Left hindlimb (tissue), 1 donor: ENCODE measurements at regions not wholly inside any gene's neighbourhood (a gene's known extent, or its start where the extent isn't known, plus 50 kb on each side); places are given as distances from the start of the nearest gene placed in this dataset.
"Not testable (repeated sequence)": the region's sequence is repeated elsewhere in the genome, so short reads cannot be mapped to it uniquely, and the experiment has no call there.

Source experiments
- DNase-seq: peaks from one replicate; pipeline ENCODE4 v3.0.0-alpha.2; 2018

DNA sequence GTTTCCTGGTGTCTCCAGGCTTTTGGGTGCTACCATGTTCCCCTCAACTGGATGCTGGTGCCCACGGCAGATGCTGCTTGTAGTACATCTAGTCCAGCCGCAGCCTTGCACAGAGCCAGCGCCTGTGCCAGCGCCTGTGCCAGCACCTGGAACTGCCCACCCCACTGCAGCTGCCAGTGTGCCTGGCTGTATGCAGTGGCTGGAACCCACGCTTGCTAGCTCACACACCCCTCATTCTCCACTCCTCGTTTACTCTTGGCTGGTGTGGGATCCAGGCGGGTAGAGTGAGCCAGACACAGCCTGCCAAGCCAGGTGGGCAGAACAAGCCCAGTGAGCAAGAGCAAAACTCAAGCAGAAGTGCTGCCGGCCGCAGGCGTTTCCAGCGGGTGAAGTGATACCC, 428.6 kb downstream of the SLITRK1 start:
- no peak for DNase-seq

DNA sequence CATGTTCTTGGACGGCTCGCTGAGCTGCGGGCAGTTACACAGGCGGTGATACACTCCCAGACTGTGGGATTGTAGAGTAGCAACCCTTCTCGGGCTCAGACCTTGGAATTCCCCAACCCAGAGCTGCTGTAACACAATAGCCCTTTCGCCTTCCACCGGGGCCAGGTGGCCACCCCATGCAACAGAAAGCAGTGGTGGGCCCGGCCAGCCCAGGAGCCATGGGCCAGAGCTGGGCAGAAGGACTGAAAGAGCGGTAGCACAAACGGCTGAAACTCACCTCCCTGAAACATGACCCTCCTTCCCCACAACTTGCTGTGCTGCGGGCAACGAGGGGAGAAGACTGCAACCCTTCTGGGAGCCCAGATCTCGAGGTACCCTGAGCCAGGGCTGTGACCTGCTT, 429.0 kb downstream of the SLITRK1 start:
- DNase-seq: no peak

DNA sequence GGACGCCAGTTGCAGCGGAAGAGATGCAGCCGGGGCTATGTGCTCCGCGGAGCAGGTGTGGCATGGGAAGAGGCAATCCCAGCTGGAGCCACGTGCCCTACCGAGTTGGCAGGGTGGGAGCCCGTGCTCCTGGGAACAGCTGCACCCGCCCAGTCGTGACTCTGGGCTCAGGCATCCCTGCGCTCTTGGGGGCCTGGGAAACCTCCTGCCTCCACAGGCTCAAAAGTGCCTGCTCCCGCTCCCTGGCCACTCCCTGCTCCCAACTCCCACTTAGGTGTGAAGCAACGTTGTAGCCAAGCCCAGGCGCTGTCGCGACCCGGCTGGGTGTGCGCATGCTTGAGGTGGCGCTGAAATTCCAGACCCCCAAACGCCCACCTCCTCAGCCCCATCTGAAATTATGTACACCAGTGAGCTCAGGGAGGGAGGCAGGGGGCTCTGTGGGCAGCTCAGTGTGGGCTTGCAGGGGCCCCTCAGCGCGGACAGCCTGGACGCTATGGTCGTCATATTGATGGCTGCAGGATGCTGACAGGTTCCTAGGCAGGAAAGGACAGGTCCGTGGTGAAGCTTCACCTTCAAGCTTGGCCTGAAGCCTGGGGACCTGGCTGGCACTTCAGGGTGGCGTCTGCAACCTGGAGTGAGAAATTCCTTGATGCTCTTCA, 429.9 kb downstream of the SLITRK1 start:
- DNase-seq: no peak

DNA sequence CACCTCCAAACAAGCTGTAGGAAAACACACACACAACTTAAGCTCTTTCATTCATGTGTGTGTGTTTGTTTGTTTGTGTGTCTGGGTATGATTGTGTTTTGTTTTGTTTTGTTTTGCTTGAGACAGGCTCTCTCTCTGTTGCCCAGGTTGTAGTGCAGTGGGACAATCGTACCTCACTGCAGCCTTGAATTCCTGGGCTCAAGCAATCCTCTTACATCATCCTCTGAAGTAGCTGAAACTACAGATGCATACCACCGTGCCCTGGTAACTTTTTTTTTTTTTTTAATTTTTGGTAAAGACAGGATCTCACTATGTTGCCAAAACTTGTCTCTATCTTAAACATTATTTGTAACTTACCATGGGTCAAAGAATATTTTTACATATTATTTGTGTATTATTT, 431.7 kb downstream of the SLITRK1 start:
- DNase-seq: no peak

DNA sequence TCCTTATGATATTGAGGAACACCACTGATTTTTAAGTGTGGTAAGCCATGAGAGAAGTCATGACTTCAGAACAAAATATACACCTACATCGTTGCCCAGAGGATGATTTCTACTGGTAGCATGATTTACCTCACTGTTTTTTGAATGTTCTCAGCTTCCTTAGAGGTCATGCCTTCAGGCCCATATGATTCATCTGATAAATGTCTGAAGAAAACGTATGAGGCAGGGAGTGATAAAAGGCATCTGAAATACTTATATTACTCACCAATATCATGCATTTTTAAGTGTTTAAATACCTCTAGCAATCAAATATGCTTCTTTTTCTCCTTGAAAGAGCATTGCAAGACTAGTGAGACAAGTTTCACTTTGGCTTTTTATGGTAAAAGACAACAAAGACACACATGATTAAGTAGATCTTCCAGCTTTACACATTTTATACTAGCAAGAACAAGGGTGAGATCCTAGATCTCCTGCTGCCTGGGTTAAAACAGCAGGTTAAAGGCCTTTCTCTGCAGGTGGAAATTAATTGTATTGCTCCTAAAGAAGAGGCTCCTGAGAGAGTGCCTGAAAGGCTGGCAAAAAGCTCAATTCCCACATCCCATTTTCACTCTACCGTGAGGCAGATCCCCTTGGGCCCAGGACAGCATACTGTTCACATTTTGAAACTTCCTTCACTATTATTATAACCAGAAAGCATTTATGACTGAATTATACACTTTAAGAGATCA, 432.4 kb downstream of the SLITRK1 start:
- no peak for DNase-seq

DNA sequence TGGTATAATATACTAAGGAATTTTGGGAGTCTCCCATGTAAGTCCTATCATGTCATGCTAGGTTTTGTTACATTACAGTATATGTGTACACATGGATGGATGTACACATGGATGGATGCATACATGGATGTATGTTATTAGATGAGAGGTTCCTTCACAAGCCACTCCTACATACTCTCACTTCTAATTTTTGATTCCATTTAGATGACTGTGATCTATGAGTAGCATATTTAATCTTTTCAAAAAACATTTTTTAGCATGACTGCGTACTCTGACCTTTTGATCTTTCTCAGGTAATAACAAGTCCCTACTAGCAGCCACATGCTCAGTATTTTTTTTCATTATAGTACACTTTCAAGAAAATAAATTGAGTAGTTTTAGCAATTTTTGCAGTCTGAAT, 441.8 kb downstream of the SLITRK1 start:
- no peak for DNase-seq

DNA sequence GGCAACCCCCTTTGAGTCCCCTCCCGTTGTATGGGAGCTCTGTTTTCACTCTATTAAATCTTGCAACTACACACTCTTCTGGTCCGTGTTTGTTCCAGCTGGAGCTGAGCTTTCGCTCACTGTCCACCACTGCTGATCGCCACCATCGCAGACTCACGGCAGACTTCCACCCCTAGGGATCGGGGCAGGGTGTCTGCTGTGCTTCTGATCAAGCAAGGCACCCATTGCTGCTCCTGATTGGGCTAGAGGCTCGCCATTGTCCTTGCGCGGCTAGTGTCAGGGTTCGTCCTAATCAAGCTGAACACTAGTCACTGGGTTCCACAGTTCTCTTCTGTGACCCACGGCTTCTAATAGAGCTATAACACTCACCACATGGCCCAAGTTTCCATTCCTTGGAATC, 442.8 kb downstream of the SLITRK1 start:
- not testable (repeated sequence) for DNase-seq

DNA sequence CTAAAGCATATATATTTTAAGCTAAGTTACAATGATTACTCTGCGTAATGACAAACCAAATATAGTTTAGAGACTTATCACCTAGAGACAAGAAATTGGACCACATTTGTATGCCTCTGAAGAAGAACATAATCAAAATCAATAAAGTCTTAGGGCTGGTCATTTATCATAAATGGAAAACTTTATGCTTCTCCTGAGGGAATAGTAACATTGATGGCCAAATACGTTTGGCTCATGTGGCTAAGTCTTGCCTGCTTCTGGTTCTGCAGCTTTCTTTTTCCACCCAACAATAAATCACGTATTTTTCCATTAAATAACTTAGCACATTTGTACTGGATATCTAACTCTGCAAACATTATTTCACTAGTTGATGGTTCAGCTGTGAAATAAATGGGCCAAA, 458.4 kb downstream of the SLITRK1 start:
- DNase-seq: no peak

DNA sequence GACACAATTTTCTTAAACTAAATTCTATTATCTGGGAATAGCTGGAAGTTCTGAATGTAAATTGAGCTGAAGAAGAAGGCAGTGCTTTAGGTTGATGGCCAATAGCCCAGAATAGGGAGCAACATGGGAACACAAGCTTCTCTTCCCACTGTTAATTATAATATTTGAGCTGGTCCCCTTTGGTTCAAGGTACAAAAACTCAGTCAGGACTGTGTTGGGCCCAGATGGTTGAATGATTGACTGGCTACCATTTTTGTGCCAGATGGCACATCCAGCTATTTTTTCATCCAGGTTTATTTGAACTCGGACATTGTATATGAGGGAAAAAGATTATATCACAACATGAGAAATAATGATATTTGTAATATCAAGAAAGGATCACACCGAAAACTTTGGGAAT, 458.9 kb downstream of the SLITRK1 start:
- DNase-seq: peak; percentile 35

DNA sequence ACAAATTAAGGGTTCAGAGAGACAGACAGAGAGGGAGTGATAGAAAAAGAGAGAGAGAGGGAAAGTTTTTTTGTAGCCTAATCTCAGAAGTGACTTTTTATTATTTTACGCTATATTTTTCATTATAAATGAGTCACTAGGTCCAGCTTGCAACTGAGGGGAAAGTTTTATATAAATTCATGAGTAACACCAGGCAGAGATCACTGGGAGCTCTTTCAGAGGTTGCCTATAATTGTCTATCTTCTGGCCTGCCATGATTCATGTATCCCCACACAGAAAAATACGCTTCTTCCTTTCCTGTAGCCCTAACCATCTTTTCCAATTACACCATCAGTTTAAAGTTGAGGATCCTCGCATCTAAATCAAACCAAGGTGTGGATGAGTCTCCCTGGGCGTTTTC, 467.9 kb downstream of the SLITRK1 start:
- no peak for DNase-seq

DNA sequence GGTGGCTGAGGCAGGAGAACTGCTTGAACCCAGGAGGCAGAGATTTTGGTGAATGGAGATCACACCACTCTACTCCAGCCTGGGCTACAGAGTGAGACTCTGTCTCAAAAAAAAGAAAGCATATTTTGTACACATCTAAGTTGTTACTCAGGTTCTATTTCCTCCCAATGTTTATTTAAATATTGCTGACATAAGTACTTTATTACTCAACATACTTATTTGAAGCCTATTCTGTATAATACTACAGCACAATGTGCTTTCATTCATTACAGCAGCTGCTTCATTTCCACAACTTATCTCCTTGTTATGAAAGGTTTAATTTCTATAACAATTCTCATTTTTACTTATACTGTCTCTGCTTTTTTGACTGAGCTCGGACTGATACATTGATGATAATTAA, 495.7 kb downstream of the SLITRK1 start:
- DNase-seq: no peak

DNA sequence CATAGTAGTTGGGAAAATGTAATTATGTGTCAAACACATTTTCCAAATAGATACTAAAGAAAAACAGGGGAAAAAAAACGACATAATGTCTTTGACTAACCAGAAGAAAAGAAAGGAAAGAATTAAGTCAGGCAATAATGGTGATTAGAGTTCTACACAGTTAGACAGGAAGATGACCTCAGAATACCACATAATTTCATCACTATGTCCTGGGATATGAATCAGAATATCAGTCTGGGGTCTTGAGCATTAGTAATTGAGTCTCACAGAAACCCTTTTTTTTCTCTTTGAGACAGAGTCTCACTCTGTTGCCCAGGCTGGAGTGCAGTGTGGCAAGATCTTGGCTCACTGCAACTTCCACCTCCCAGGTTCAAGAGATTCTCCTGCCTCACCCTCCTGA, 503.4 kb downstream of the SLITRK1 start:
- no peak for DNase-seq

DNA sequence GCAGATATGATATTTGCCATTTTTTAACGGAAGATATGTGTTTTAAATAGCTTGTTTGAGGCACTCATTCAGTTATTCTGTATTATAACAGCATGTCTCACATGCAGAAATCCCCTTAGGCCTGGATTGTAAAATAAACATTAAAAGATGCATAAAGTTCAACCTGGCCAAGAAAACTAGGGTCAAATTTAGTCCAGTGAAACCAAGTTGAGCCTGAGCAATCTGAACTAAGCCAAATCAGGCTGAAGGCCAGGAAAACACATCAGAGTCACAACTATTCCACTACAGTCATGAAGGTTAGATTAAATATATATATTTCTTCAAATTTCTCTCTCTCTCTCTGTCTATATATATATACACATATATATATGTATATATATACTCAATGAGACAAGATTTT, 504.8 kb downstream of the SLITRK1 start:
- DNase-seq: peak; percentile 34

DNA sequence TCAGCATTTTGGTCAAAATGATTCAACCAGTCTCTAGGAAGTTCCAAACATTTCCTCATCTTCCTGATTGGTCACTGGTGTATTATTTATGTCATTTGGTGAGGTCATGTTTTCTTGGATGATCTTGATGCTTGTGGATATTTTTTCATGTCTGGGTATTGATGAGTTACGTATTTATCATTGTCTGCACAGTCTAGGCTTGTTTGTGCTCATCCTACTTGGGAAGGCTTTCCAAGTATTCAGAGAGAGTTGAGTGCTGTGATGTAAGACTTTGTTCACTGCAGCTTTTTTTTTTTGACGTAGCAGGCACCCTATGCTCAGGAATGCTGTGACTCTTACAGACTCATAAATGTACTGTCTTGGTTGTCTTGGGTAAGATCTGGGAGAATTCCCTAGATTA, 509.5 kb downstream of the SLITRK1 start:
- no peak for DNase-seq

DNA sequence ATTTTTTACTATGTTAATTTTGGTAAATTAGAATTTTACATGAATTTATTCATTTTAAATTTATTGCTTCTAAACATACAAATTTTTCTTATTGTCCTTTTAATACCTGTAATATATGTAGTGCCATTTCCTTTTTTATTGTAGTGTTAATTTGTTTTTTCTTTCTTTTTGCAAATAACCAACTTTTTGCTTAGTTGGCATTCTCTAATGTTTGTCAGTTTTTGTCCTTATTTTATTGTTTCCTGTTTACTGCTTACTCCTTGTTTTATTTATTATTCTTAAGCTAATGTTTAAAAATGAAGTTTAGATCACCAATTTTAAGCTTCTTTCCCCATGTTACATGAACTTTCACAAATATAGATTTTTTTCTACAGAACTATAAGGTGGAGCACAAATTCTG, 516.6 kb downstream of the SLITRK1 start:
- no peak for DNase-seq

DNA sequence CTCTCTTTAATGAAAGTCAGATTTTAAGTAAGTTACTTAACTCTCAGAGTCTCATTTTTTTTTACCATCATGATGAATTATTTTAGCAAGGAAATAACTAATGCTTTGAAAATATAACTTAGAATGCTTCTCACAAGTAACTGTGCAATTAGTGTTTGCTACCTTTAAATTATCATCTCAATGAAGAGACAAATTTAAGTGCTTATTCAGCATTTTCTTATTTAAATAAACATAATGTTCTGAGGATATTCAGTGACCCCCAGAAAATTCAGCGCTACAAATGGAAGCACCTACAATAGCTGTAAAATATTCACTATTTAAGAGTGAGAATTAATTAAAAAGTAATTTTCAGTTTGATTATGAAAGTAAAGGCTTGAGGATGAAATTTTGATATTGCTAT, 527.2 kb downstream of the SLITRK1 start:
- DNase-seq: no peak

DNA sequence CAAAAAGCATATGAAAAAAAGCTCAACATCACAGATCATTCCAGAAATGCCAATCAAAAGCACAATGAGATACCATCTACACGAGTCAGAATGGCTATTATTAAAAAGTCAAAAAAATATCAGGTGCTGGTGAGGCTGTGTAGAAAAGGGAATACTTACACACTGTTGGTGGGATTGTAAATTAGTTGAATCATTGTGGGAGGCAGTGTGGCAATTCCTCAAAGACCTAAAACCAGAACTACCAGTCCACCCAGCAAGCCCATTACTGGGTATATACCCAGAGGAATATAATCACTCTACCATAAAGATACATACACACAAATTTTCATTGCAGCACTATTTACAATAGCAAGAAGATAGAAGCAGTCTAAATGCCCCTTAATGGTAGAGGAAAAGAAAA, 529.9 kb downstream of the SLITRK1 start:
- DNase-seq: no peak

DNA sequence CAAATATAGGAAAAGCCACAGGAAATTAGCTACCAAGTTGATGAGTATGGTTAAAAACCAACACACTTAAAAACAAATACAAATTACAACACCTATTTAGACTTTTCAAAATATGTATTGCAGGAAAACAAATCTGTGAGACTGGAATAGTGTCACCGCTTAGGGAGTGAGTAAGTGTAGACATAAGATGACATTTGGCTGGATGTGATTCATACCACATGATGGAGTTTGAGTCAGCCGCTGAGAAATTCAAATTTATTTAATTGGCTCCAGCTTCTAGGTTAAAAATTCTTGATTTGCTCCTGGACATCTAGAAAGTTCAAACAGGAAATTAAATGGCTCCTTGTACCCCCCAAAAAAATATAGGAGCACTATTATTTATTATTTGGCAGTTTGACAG, 531.7 kb downstream of the SLITRK1 start:
- no peak for DNase-seq

DNA sequence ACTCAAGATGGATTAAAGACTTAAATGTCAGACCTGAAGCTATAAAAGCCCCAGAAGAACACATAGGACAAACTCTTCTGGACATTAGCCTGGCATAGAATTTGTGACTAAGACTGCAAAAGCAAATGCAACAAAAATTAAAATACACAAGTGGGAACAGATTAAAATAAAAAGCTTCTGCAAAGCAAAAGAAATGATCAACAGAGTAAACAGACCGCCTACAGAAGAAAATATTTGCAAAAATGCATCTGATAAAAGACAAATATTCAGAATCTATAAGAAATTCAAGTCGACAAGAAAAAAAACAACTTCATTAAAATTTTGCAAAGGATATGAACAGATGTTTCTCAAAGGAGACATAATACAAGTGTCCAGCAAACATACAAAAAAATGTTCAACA, 537.8 kb downstream of the SLITRK1 start:
- no peak for DNase-seq

DNA sequence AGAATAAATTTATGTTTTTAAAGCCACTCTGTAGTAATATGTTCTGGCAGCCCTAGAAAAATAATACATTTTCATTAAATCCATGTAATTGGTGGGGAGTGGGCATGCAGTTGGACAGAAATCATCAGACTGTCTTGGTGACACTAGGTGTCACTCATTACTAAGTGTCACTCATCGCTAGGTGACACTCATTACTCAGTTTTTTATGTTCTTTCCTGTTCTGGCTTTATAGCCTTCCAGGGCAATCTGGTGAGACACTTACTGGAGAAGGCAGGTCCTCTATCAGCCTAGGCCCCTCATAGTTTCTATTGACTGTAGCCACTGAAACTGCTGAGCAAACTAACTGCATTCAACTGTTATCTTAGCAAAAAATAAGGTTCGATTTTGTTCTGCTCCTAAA, 542.1 kb downstream of the SLITRK1 start:
- DNase-seq: no peak

DNA sequence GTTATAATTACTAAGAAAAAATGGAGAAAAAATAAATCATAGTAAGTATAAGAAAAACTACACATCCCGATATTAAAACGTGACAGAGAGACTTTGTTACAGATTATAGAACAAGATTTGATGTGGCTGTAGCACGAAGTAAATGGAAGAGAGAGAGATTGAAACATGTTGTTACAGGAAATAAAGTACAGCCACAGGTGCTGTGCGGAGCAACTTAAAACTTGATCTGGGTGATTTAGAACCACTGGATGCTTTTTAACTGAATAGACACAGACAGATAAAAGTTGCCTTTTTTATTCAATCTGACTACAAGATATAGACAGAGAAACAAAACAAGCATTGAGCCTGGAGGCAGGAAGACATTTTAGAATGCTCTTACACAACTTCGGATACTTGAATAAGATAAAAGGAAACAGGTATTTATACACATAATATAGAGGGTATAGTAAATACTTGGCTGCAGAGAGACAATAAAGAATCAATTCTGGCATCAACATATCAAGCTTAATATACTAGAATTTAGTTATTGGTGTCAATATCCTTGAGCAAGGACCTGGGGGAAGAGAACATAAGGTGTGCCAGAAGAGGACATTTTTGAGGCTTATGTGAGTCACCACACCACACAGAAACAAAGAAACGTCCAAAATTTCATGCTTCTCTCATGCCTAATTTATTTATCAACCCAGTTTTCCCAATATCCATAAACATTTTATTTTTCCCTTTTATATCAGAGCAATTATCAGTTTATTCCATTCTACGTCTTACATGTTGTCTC, 548.5 kb downstream of the SLITRK1 start:
- no peak for DNase-seq

DNA sequence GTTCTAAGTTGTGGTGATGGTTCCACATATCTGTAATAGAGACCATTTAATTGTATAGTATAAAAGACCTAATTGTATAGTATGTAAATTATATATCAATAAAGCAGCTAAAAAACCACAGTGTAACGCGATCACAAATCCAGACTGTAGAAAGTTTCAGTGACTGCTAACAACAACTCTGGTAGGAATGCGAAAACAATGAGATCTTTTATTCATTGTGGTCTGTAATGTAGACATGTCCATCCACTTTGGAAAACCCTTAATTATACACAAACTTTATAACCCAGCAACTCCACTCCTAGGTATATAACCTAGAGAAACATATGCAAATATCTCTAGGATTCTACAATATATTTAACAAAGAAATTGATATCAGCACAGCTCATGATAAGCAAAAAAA, 549.5 kb downstream of the SLITRK1 start:
- no peak for DNase-seq

DNA sequence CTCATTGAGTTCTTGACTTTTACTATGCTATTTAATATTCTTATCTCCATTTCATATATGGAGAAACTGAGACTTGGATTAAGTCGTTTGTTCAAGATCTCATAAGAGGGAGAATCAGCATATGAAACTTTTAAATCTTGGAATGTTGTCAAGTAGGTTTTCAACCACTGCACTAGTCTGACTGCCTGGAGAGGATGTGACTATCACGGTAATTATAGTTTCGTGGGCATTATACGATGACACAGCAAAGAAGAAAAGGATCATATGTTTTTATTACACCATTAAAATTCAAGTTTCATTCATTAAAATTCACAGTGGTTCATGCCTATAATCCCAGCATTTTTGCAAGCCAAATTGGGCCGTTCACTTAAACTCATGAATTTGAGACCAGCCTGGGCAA, 555.2 kb downstream of the SLITRK1 start:
- DNase-seq: no peak
